ENCODE measurements at regions not wholly inside any gene's neighbourhood (a gene's known extent, or its start where the extent isn't known, plus 50 kb on each side); places are given as distances from the start of the nearest gene placed in this dataset.

- 54 to 58% methylated on average over 13 of the region's 13 CpGs for WGBS, 2 donors
- DNase-seq (ENCODE audit: low spot score in 2 of 2) = no peak
- peaks cover 0 to 24% (median 4%) of the 10 kb centered on the region in 4 donors for H3K4me1 ChIP-seq
- peaks cover 0 to 8% (median 0%) of the 10 kb centered on the region in 4 donors for H3K9me3 ChIP-seq
- H3K27ac ChIP-seq = no peak overlapping the region
- TF ChIP-seq POLR2A (IDR thresholded peaks at IDR 0.05) (no peak), CTCF (IDR thresholded peaks at IDR 0.05) (no peak), EP300 (IDR thresholded peaks at IDR 0.05) (no peak)
- H3K27me3 ChIP-seq = peaks cover 0 to 30% of the 10 kb centered on the region in 2 donors
- no peaks in the 10 kb centered on the region for H3K36me3 ChIP-seq
- no peak overlapping the region for H3K4me3 ChIP-seq
These were observed 253.4 kb upstream of the RPL38 start for GRCh38 chr17:73949903-73950592.

GRCh38 chr17:73950593-73950914 is 252.9 kb upstream of the RPL38 start:
- H3K4me1 ChIP-seq = peaks cover 0 to 24% (median 4%) of the 10 kb centered on the region in 4 donors
- H3K9me3 ChIP-seq = peaks cover 0 to 8% (median 0%) of the 10 kb centered on the region in 4 donors
- no peaks in the 10 kb centered on the region for H3K36me3 ChIP-seq
- no peak for DNase-seq (ENCODE audit: low spot score in 2 of 2)
- 57 to 59% methylated on average over 8 of the region's 8 CpGs for WGBS, 2 donors
- H3K4me3 ChIP-seq = no peak overlapping the region
- TF ChIP-seq CTCF (IDR thresholded peaks at IDR 0.05) (no peak), EP300 (IDR thresholded peaks at IDR 0.05) (no peak)
- H3K27ac ChIP-seq = no peak overlapping the region
- peaks cover 0 to 30% of the 10 kb centered on the region in 2 donors for H3K27me3 ChIP-seq

- 4 to 8% methylated on average over 15 to 20 of the region's 20 CpGs for WGBS, 2 donors
- Histone ChIP-seq H3K4me3 (peak overlapping the region in 2 of 4 donors; percentile 26 to 39), H3K36me3 (no peaks in the 10 kb centered on the region), H3K27ac (peak overlapping the region in 1 of 4 donors; percentile 48), H3K9me3 (peaks cover 0 to 9% (median 0%) of the 10 kb centered on the region in 4 donors), H3K27me3 (peaks cover 0 to 30% of the 10 kb centered on the region in 2 donors), H3K4me1 (peaks cover 0 to 24% (median 4%) of the 10 kb centered on the region in 4 donors)
- TF ChIP-seq EP300 (IDR thresholded peaks at IDR 0.05) (no peak), POLR2A (IDR thresholded peaks at IDR 0.05) (no peak), CTCF (IDR thresholded peaks at IDR 0.05) (no peak)
- no peak for DNase-seq (ENCODE audit: low spot score in 2 of 2)
These were observed 251.4 kb upstream of the RPL38 start for GRCh38 chr17:73952082-73952479.

GRCh38 chr17:73952480-73953205 is 250.8 kb upstream of the RPL38 start:
- WGBS, 2 donors = 2% methylated on average over 34 to 60 of the region's 67 CpGs
- DNase-seq (ENCODE audit: low spot score in 2 of 2) = no peak
- H3K4me1 ChIP-seq = peaks cover 0 to 24% (median 4%) of the 10 kb centered on the region in 4 donors

More at GRCh38 chr17:73952480-73953205, 250.8 kb upstream of the RPL38 start:
- Histone ChIP-seq H3K36me3 (no peaks in the 10 kb centered on the region), H3K27ac (peak overlapping the region in 1 of 4 donors; percentile 48), H3K4me3 (peak overlapping the region in 3 of 4 donors; percentile 23 to 39 (median 26)), H3K9me3 (peaks cover 0 to 8% (median 0%) of the 10 kb centered on the region in 4 donors), H3K27me3 (peaks cover 0 to 30% of the 10 kb centered on the region in 2 donors)
- peak in 4 of 5 experiments; percentile 38 to 54 (median 44) for TF ChIP-seq CTCF (IDR thresholded peaks at IDR 0.05)
- no peak for TF ChIP-seq EP300 (IDR thresholded peaks at IDR 0.05)
- TF ChIP-seq POLR2A (IDR thresholded peaks at IDR 0.05) = no peak

Data from tibial nerve (tissue), 4 donors.